Mucosa of rectum (tissue), 2 donors: ENCODE measurements at regions not wholly inside any gene's neighbourhood (a gene's known extent, or its start where the extent isn't known, plus 50 kb on each side); places are given as distances from the start of the nearest gene placed in this dataset.

Source experiments
- H3K27ac ChIP-seq, 2 donors: one replicate each; pipeline ENCODE4 v1.7.0; 2013; ENCODE audit warnings: inconsistent platforms in 2 of 2, low read depth in 2 of 2, low read length in 2 of 2
- H3K27me3 ChIP-seq, 2 donors: one replicate each; pipeline ENCODE4 v1.7.0; 2013; ENCODE audit warnings: low read length in 2 of 2; ENCODE audit not compliant: control insufficient read depth in 2 of 2, insufficient read depth in 2 of 2
- H3K36me3 ChIP-seq, 2 donors: one replicate each; pipeline ENCODE4 v1.7.0; 2013; ENCODE audit warnings: low read length in 2 of 2; ENCODE audit not compliant: control insufficient read depth in 2 of 2, insufficient read depth in 2 of 2
- H3K4me1 ChIP-seq, 2 donors: one replicate each; pipeline ENCODE4 v1.7.0; 2013; ENCODE audit warnings: low read length in 2 of 2, mild to moderate bottlenecking in 1 of 2; ENCODE audit not compliant: control insufficient read depth in 2 of 2, insufficient read depth in 2 of 2
- H3K4me3 ChIP-seq, 2 donors: one replicate each; pipeline ENCODE4 v1.7.0; 2013; ENCODE audit warnings: low read length in 2 of 2
- H3K9ac ChIP-seq, 2 donors: one replicate each; pipeline ENCODE4 v1.7.0; 2013; ENCODE audit warnings: low read length in 2 of 2, low read depth in 1 of 2, mild to moderate bottlenecking in 1 of 2
- H3K9me3 ChIP-seq, 2 donors: one replicate each; pipeline ENCODE4 v1.7.0; 2013; ENCODE audit warnings: low read length in 2 of 2; ENCODE audit not compliant: control insufficient read depth in 2 of 2
- donor health status: healthy.
- donor health status: Normal muscosa, but diverticular disease.

GRCh38 chr12:14314801-14315200, 50.7 kb upstream of the ATF7IP start:
- Histone ChIP-seq H3K27ac (no peak overlapping the region), H3K9me3 (no peaks in the 10 kb centered on the region), H3K9ac (no peak overlapping the region), H3K36me3 (no peaks in the 10 kb centered on the region), H3K27me3 (no peaks in the 10 kb centered on the region), H3K4me1 (no peaks in the 10 kb centered on the region), H3K4me3 (no peak overlapping the region)

- Histone ChIP-seq H3K4me3 (no peak overlapping the region), H3K4me1 (no peaks in the 10 kb centered on the region), H3K27me3 (no peaks in the 10 kb centered on the region), H3K36me3 (no peaks in the 10 kb centered on the region), H3K9ac (no peak overlapping the region), H3K9me3 (no peaks in the 10 kb centered on the region), H3K27ac (no peak overlapping the region)
Observed at GRCh38 chr12:14315501-14315900, 50.0 kb upstream of the ATF7IP start.
